PFSK-1 (cell line): ENCODE measurements at regions not wholly inside any gene's neighbourhood (a gene's known extent, or its start where the extent isn't known, plus 50 kb on each side); places are given as distances from the start of the nearest gene placed in this dataset.

Source experiments
- FOXP2 ChIP-seq: optimal IDR thresholded peaks from 2 replicates; pipeline ENCODE3; 2011; ENCODE audit warnings: borderline replicate concordance, control low read depth, inconsistent platforms; ENCODE audit not compliant: insufficient read depth; ENCODE audit errors: extremely low read length, extremely low read depth
- POLR2AphosphoS5 ChIP-seq: IDR thresholded peaks from 2 replicates; pipeline ENCODE4 v1.6.1; 2012; ENCODE audit warnings: low read depth, mild to moderate bottlenecking, control low read depth, low read length, moderate library complexity
- SIN3A ChIP-seq: IDR thresholded peaks from 2 replicates; pipeline ENCODE4 v1.6.1; 2012; ENCODE audit warnings: mild to moderate bottlenecking, low read length, moderate library complexity, borderline replicate concordance; ENCODE audit not compliant: insufficient read depth
- TAF1 ChIP-seq: IDR thresholded peaks from 2 replicates; pipeline ENCODE4 v1.6.1; 2012; ENCODE audit warnings: low read length, control low read depth, borderline replicate concordance; ENCODE audit not compliant: insufficient read depth
- TF ChIP-seq, protein P1 (sequence below), 2 experiments: IDR thresholded peaks; 2 replicates each; pipeline versions ENCODE4 v1.6.1 to v1.8.0; 2011 to 2012; ENCODE audit warnings: low read depth in 2 of 2, low read length in 2 of 2, control low read depth in 1 of 2, inconsistent platforms in 1 of 2, mild to moderate bottlenecking in 1 of 2, moderate library complexity in 1 of 2; ENCODE audit not compliant: insufficient read depth in 1 of 2

DNA sequence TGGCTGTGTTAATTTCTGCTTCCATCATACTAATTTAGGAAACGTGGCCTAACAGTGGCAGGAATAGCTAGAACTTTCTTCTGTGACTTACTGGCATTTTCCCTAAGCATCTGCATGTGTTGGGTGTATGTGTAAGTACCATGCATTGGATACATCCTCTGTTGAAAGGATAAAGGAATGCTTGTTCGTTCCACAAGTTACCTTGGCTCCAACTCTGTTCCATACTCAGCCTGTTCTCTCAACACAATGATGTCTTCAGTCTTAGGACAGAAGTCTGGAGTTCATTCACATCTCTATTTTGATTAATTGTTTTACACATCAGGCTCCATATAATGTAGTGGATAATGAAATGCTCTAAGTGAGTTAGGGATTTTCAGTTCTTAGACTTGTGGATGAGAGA lies 190.1 kb upstream of the DMRT1 start:
- TF ChIP-seq, protein P1, sequence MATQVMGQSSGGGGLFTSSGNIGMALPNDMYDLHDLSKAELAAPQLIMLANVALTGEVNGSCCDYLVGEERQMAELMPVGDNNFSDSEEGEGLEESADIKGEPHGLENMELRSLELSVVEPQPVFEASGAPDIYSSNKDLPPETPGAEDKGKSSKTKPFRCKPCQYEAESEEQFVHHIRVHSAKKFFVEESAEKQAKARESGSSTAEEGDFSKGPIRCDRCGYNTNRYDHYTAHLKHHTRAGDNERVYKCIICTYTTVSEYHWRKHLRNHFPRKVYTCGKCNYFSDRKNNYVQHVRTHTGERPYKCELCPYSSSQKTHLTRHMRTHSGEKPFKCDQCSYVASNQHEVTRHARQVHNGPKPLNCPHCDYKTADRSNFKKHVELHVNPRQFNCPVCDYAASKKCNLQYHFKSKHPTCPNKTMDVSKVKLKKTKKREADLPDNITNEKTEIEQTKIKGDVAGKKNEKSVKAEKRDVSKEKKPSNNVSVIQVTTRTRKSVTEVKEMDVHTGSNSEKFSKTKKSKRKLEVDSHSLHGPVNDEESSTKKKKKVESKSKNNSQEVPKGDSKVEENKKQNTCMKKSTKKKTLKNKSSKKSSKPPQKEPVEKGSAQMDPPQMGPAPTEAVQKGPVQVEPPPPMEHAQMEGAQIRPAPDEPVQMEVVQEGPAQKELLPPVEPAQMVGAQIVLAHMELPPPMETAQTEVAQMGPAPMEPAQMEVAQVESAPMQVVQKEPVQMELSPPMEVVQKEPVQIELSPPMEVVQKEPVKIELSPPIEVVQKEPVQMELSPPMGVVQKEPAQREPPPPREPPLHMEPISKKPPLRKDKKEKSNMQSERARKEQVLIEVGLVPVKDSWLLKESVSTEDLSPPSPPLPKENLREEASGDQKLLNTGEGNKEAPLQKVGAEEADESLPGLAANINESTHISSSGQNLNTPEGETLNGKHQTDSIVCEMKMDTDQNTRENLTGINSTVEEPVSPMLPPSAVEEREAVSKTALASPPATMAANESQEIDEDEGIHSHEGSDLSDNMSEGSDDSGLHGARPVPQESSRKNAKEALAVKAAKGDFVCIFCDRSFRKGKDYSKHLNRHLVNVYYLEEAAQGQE (IDR thresholded peaks at IDR 0.05; ENCODE audit: insufficient read depth in 1 of 2, low read depth in 2 of 2, low read length in 2 of 2), result no peak
- no peak for TF ChIP-seq POLR2AphosphoS5
- TF ChIP-seq TAF1, result no peak
- no peak for TF ChIP-seq FOXP2
- TF ChIP-seq SIN3A, result no peak

DNA sequence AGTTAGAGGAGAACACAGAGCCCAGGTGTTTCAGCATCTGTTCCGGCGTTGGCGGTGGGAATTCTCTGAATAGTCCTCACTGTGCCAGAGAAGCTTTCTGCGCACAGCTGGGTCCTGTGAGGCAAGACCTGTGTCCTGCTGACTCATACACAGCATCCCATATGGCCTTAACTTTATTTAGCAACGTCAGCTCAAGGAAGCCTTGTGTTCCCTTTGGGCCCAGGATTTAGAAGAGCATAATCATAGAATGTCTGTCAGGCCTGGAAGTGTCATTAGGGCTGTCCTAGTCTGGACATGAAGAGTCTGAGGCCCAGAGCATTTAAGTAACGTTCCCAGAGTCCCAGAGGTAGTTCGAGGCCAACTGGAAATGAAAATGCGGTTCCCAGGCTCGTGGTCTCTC lies 188.6 kb upstream of the DMRT1 start:
- TF ChIP-seq FOXP2, result no peak

DNA sequence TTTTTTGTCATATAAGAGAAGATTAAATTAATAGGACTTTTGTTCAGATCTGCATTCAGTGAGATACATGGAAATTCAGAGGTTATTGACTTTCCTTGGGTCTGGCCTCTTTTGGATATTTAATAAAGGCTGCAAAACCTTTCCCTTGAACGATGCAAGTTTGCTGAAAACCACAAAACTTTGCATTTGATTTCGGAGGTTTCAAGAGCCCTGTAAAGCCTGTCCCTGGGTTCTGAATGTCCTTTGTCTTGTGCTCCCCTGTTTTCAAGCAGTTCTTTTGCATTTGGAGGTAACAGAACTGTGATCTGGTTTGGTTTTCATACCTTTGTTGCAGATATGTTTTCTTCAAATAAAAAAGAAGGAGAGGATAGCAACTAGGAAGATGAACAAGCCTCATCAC lies 188.1 kb upstream of the DMRT1 start:
- TF ChIP-seq POLR2AphosphoS5, result no peak
- TF ChIP-seq, protein P1 (IDR thresholded peaks at IDR 0.05; ENCODE audit: insufficient read depth in 1 of 2, low read depth in 2 of 2, low read length in 2 of 2), result no peak
- no peak for TF ChIP-seq FOXP2
- TF ChIP-seq SIN3A, result no peak
- TF ChIP-seq TAF1, result no peak

DNA sequence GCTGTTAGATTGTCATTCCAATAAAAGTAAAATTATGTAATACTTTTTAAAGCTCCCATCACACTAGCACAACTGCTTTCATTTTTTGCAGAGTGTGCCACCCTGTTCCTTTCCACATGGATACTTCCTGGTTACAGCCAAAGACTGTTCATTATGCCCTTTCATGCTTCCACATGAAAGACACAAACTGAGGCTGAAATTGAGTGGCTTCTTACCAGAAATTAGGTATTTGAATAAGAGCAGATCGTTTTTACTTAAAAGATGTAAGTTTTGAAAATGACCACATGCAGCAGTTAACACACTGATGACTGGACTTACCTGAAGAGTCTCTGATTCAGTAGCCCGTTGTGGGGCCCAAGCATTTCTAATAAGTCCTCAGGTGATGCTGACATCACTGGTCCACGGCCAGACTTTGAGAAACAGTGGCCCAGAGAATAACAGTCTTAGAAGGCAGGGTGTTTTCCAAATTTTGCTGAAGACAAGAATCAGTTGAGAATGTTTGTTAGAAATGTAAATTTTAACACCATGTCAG lies 187.6 kb upstream of the DMRT1 start:
- TF ChIP-seq POLR2AphosphoS5, result no peak
- TF ChIP-seq, protein P1 (IDR thresholded peaks at IDR 0.05; ENCODE audit: insufficient read depth in 1 of 2, low read depth in 2 of 2, low read length in 2 of 2), result no peak
- no peak for TF ChIP-seq SIN3A
- TF ChIP-seq FOXP2, result no peak
- TF ChIP-seq TAF1, result no peak

DNA sequence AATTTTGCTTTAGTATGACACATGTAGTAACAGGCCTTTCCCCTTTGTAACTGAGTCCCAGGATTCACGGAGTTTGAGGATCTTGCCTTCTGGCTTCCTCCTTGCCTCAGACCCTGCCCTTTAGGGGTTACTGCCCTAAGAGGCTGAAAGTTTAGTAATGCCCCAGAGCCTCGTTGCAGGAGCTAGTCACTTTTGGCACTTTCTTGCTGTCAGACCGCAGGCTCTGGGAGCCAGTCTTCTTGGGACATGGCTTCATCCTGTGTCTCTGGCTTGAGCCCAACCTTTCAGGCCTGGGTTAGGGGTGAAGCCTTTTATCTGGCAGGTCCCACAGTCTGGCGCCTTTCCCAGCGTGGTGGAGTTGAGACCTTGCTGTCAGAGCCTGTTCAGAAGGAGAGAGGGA lies 185.6 kb upstream of the DMRT1 start:
- TF ChIP-seq SIN3A, result no peak
- TF ChIP-seq, protein P1 (IDR thresholded peaks at IDR 0.05; ENCODE audit: insufficient read depth in 1 of 2, low read depth in 2 of 2, low read length in 2 of 2), result no peak
- no peak for TF ChIP-seq TAF1
- TF ChIP-seq POLR2AphosphoS5, result no peak
- TF ChIP-seq FOXP2, result no peak
